ENCODE measurements at regions not wholly inside any gene's neighbourhood (a gene's known extent, or its start where the extent isn't known, plus 50 kb on each side); places are given as distances from the start of the nearest gene placed in this dataset.

DNA sequence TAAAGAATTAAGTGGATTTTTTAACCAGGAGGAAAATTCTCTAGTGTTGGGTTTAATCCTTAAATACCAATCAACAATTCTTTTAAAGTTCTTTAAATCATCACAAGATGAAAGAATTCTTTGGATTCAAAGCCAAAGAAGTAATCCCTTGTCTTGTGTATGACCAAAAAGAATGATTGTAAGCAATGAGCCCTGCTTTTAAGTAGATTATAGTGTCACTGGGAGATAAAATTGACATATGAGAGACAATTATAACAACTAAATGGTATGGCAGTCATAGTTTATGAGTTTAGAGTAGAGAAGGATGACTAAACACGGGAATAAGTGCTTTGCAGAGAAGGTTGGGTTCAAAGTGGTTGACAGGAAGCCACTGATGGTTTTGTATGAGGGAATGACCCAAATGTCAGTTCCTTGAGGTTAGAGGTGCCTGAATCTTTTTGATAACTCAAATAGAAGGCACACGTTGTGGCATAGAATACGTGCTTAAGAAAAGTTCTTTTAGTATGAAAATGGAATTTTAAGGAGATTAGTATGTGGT is 199.6 kb upstream of the TCF4 start:
- no peaks in the 10 kb centered on the region for H3K27me3 ChIP-seq (ENCODE audit: control insufficient read depth, insufficient read depth, low read length)
- no peaks in the 10 kb centered on the region for H3K36me3 ChIP-seq (ENCODE audit: control insufficient read depth, insufficient read depth, low read length)
- H3K27ac ChIP-seq (ENCODE audit: insufficient read depth, low read length): no peak overlapping the region
- H4K20me1 ChIP-seq (ENCODE audit: control insufficient read depth, extremely low read depth, insufficient read depth, low read length): no peaks in the 10 kb centered on the region
- DNase-seq (ENCODE audit: low read depth in 2 of 2): no peak
- H3K79me2 ChIP-seq (ENCODE audit: control insufficient read depth, insufficient read depth, low read length): no peaks in the 10 kb centered on the region
- H3K9me3 ChIP-seq (ENCODE audit: control insufficient read depth, insufficient read depth, low read depth, low read length): no peaks in the 10 kb centered on the region
- H3K9ac ChIP-seq (ENCODE audit: insufficient read depth, low read length): no peak overlapping the region
- no peak for TF ChIP-seq EZH2 (IDR thresholded peaks at IDR 0.05; ENCODE audit: low read length, missing control alignments)
- TF ChIP-seq, protein P1, sequence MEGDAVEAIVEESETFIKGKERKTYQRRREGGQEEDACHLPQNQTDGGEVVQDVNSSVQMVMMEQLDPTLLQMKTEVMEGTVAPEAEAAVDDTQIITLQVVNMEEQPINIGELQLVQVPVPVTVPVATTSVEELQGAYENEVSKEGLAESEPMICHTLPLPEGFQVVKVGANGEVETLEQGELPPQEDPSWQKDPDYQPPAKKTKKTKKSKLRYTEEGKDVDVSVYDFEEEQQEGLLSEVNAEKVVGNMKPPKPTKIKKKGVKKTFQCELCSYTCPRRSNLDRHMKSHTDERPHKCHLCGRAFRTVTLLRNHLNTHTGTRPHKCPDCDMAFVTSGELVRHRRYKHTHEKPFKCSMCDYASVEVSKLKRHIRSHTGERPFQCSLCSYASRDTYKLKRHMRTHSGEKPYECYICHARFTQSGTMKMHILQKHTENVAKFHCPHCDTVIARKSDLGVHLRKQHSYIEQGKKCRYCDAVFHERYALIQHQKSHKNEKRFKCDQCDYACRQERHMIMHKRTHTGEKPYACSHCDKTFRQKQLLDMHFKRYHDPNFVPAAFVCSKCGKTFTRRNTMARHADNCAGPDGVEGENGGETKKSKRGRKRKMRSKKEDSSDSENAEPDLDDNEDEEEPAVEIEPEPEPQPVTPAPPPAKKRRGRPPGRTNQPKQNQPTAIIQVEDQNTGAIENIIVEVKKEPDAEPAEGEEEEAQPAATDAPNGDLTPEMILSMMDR (conservative IDR thresholded peaks at IDR 0.05 in 1 of 2, IDR thresholded peaks at IDR 0.05 in 1 of 2; ENCODE audit: low read depth in 1 of 2, low read length in 2 of 2): no peak
- no peak overlapping the region for H3K4me3 ChIP-seq (replicated peaks in 1 of 4; ENCODE audit: control extremely low read depth in 1 of 4, insufficient read depth in 1 of 4, low read depth in 3 of 4, low read length in 4 of 4)
- no peak overlapping the region for H3K4me2 ChIP-seq (ENCODE audit: extremely low read depth, insufficient read depth, low read length)
- no peak overlapping the region for H2AFZ ChIP-seq (ENCODE audit: low read length)
- peaks cover 7% of the 10 kb centered on the region for H3K4me1 ChIP-seq (ENCODE audit: control insufficient read depth, extremely low read depth, insufficient read depth, low read length)

DNA sequence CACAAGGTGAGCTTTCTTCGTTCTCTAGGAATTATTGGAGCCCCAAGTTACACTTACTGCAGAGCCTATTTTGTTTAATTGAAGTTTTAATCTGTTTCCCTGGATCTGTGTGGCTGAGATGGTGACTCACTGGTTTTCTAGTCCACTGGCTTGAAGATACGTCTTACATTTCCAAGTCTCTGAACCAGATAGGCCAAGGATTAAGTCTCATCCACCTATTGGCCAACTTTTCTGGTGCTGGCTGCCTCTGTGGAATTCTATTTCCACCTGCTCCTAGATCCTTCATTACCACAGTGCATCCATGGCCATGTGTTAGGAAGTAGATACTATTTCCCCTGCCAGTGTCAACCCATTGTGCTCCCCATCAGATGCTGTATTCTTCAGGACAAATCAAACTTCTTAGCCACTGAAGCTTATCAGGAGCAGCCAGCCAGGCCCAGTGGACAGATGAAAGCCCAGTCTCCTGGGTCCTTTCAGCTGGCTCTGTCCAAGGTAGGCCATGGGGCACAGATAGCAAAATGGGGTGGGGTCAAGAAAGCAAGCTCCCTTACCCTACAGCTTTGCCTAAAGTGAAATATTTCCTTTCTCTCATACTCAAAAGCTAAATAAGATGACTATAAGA is 198.8 kb upstream of the TCF4 start:
- H3K4me2 ChIP-seq (ENCODE audit: extremely low read depth, insufficient read depth, low read length): no peak overlapping the region
- no peaks in the 10 kb centered on the region for H3K27me3 ChIP-seq (ENCODE audit: control insufficient read depth, insufficient read depth, low read length)
- DNase-seq (ENCODE audit: low read depth in 2 of 2): peak in 1 of 2 donors; percentile 82
- no peak overlapping the region for H3K4me3 ChIP-seq (replicated peaks in 1 of 4; ENCODE audit: control extremely low read depth in 1 of 4, insufficient read depth in 1 of 4, low read depth in 3 of 4, low read length in 4 of 4)
- H2AFZ ChIP-seq (ENCODE audit: low read length): no peak overlapping the region
- H3K9ac ChIP-seq (ENCODE audit: insufficient read depth, low read length): no peak overlapping the region
- TF ChIP-seq, protein P1 (conservative IDR thresholded peaks at IDR 0.05 in 1 of 2, IDR thresholded peaks at IDR 0.05 in 1 of 2; ENCODE audit: low read depth in 1 of 2, low read length in 2 of 2): no peak
- no peak for TF ChIP-seq EZH2 (IDR thresholded peaks at IDR 0.05; ENCODE audit: low read length, missing control alignments)
- H3K4me1 ChIP-seq (ENCODE audit: control insufficient read depth, extremely low read depth, insufficient read depth, low read length): peaks cover 7% of the 10 kb centered on the region
- H3K36me3 ChIP-seq (ENCODE audit: control insufficient read depth, insufficient read depth, low read length): no peaks in the 10 kb centered on the region
- no peaks in the 10 kb centered on the region for H4K20me1 ChIP-seq (ENCODE audit: control insufficient read depth, extremely low read depth, insufficient read depth, low read length)
- H3K9me3 ChIP-seq (ENCODE audit: control insufficient read depth, insufficient read depth, low read depth, low read length): no peaks in the 10 kb centered on the region
- H3K79me2 ChIP-seq (ENCODE audit: control insufficient read depth, insufficient read depth, low read length): no peaks in the 10 kb centered on the region
- H3K27ac ChIP-seq (ENCODE audit: insufficient read depth, low read length): no peak overlapping the region

- Histone ChIP-seq H3K4me2 (ENCODE audit: extremely low read depth, insufficient read depth, low read length) (no peak overlapping the region), H3K9me3 (ENCODE audit: control insufficient read depth, insufficient read depth, low read depth, low read length) (no peaks in the 10 kb centered on the region), H3K79me2 (ENCODE audit: control insufficient read depth, insufficient read depth, low read length) (no peaks in the 10 kb centered on the region), H2AFZ (ENCODE audit: low read length) (no peak overlapping the region), H3K27me3 (ENCODE audit: control insufficient read depth, insufficient read depth, low read length) (no peaks in the 10 kb centered on the region), H4K20me1 (ENCODE audit: control insufficient read depth, extremely low read depth, insufficient read depth, low read length) (no peaks in the 10 kb centered on the region), H3K9ac (ENCODE audit: insufficient read depth, low read length) (no peak overlapping the region), H3K4me1 (ENCODE audit: control insufficient read depth, extremely low read depth, insufficient read depth, low read length) (no peaks in the 10 kb centered on the region), H3K27ac (ENCODE audit: insufficient read depth, low read length) (no peak overlapping the region), H3K4me3 (replicated peaks in 1 of 4; ENCODE audit: control extremely low read depth in 1 of 4, insufficient read depth in 1 of 4, low read depth in 3 of 4, low read length in 4 of 4) (no peak overlapping the region), H3K36me3 (ENCODE audit: control insufficient read depth, insufficient read depth, low read length) (no peaks in the 10 kb centered on the region)
- TF ChIP-seq EZH2 (IDR thresholded peaks at IDR 0.05; ENCODE audit: low read length, missing control alignments): no peak
- TF ChIP-seq, protein P1 (conservative IDR thresholded peaks at IDR 0.05 in 1 of 2, IDR thresholded peaks at IDR 0.05 in 1 of 2; ENCODE audit: low read depth in 1 of 2, low read length in 2 of 2): no peak
- DNase-seq (ENCODE audit: low read depth in 2 of 2): no peak
Observed at GRCh38 chr18:55783921-55784320, 195.9 kb upstream of the TCF4 start.

Measured in fibroblast of lung (primary cell).